H9 (cell line): ENCODE measurements at regions not wholly inside any gene's neighbourhood (a gene's known extent, or its start where the extent isn't known, plus 50 kb on each side); places are given as distances from the start of the nearest gene placed in this dataset.

Experiments used
- DNase-seq: peaks from one replicate; pipeline ENCODE4 v3.0.0-alpha.2; 2017
- H2AFZ ChIP-seq: one replicate; pipeline ENCODE4 v1.6.1; 2013; ENCODE audit warnings: mild to moderate bottlenecking, low read length, control low read depth, moderate library complexity
- H2AK5ac ChIP-seq: 2 replicates; pipeline ENCODE4 v1.6.1; 2013; ENCODE audit warnings: low read length, control low read depth, mixed read lengths; ENCODE audit not compliant: insufficient read length
- H2BK120ac ChIP-seq: one replicate; pipeline ENCODE4 v1.6.1; 2013; ENCODE audit warnings: low read depth, mild to moderate bottlenecking, low read length, control low read depth, inconsistent platforms; ENCODE audit not compliant: poor library complexity, severe bottlenecking
- H2BK12ac ChIP-seq: 2 replicates; pipeline ENCODE4 v1.6.1; 2013; ENCODE audit warnings: low read length, control low read depth, mixed read lengths, low read depth; ENCODE audit not compliant: insufficient read length
- H2BK15ac ChIP-seq: 2 replicates; pipeline ENCODE4 v1.6.1; 2013; ENCODE audit warnings: low read depth, low read length, control low read depth
- H2BK20ac ChIP-seq: one replicate; pipeline ENCODE4 v1.6.1; 2013; ENCODE audit warnings: low read depth, mild to moderate bottlenecking, low read length, control low read depth, inconsistent platforms; ENCODE audit not compliant: poor library complexity, severe bottlenecking
- H2BK5ac ChIP-seq: 2 replicates; pipeline ENCODE4 v1.6.1; 2013; ENCODE audit warnings: low read length, control low read depth, mixed read lengths; ENCODE audit not compliant: insufficient read length
- H3K14ac ChIP-seq: 2 replicates; pipeline ENCODE4 v1.6.1; 2013; ENCODE audit warnings: low read length, control low read depth; ENCODE audit not compliant: insufficient read depth
- H3K18ac ChIP-seq: 2 replicates; pipeline ENCODE4 v1.6.1; 2013; ENCODE audit warnings: low read depth, mild to moderate bottlenecking, mixed read lengths, low read length, control low read depth; ENCODE audit not compliant: insufficient read length
- H3K23ac ChIP-seq: 2 replicates; pipeline ENCODE4 v1.6.1; 2013; ENCODE audit warnings: low read length, control low read depth, mixed read lengths, low read depth; ENCODE audit not compliant: insufficient read length
- H3K23me2 ChIP-seq: 2 replicates; pipeline ENCODE4 v1.6.1; 2013; ENCODE audit warnings: low read depth, mild to moderate bottlenecking, mixed read lengths, low read length, control low read depth; ENCODE audit not compliant: insufficient read length, poor library complexity, severe bottlenecking
- H3K27ac ChIP-seq: 2 replicates; pipeline ENCODE4 v1.5.1; 2013; ENCODE audit warnings: low read length, control low read depth, mixed read lengths, low read depth; ENCODE audit not compliant: insufficient read length
- H3K27me3 ChIP-seq: 2 replicates; pipeline ENCODE4 v1.6.1; 2013; ENCODE audit warnings: low read length, control low read depth, inconsistent platforms; ENCODE audit not compliant: insufficient read depth
- H3K4ac ChIP-seq: 2 replicates; pipeline ENCODE4 v1.6.1; 2013; ENCODE audit warnings: low read depth, mild to moderate bottlenecking, control low read depth, inconsistent platforms, low read length, moderate library complexity
- H3K4me1 ChIP-seq: 2 replicates; pipeline ENCODE4 v1.6.1; 2013; ENCODE audit warnings: low read length, control low read depth, inconsistent platforms; ENCODE audit not compliant: insufficient read depth
- H3K4me2 ChIP-seq: 2 replicates; pipeline ENCODE4 v1.6.1; 2013; ENCODE audit warnings: low read length, control low read depth, mixed read lengths; ENCODE audit not compliant: insufficient read length, insufficient read depth
- H3K56ac ChIP-seq: 2 replicates; pipeline ENCODE4 v1.6.1; 2013; ENCODE audit warnings: low read depth, mild to moderate bottlenecking, mixed read lengths, low read length, control low read depth; ENCODE audit not compliant: insufficient read length
- H3K79me1 ChIP-seq: 2 replicates; pipeline ENCODE4 v1.6.1; 2013; ENCODE audit warnings: low read depth, mild to moderate bottlenecking, moderate library complexity, low read length, control low read depth, inconsistent platforms; ENCODE audit not compliant: insufficient read depth, poor library complexity, severe bottlenecking
- H3K79me2 ChIP-seq: 2 replicates; pipeline ENCODE4 v1.6.1; 2013; ENCODE audit warnings: low read length, control low read depth, inconsistent platforms; ENCODE audit not compliant: insufficient read depth
- H3K9ac ChIP-seq: 2 replicates; pipeline ENCODE4 v1.6.1; 2013; ENCODE audit warnings: low read length, control low read depth, mixed read lengths; ENCODE audit not compliant: insufficient read length; ENCODE audit errors: extremely low read depth
- H3K9me3 ChIP-seq: one replicate; pipeline ENCODE4 v1.6.1; 2013; ENCODE audit warnings: low read depth, low read length, inconsistent platforms; ENCODE audit not compliant: control insufficient read depth
- H3T11ph ChIP-seq: one replicate; pipeline ENCODE4 v1.6.1; 2013; ENCODE audit warnings: mild to moderate bottlenecking, low read length, control low read depth, inconsistent platforms
- H4K20me1 ChIP-seq: one replicate; pipeline ENCODE4 v1.6.1; 2013; ENCODE audit not compliant: control insufficient read depth, insufficient read length, insufficient read depth
- H4K5ac ChIP-seq: 2 replicates; pipeline ENCODE4 v1.6.1; 2013; ENCODE audit warnings: low read depth, mild to moderate bottlenecking, mixed read lengths, low read length, control low read depth; ENCODE audit not compliant: insufficient read length
- H4K8ac ChIP-seq: replicated peaks from 2 replicates; pipeline ENCODE4 v1.6.1; 2013; ENCODE audit warnings: low read length, control low read depth, mixed read lengths, low read depth; ENCODE audit not compliant: insufficient read length
- H4K91ac ChIP-seq: 2 replicates; pipeline ENCODE4 v1.6.1; 2013; ENCODE audit warnings: low read depth, mild to moderate bottlenecking, moderate library complexity, mixed read lengths, low read length, control low read depth; ENCODE audit not compliant: insufficient read length
- H3K27ac Mint-ChIP-seq, 3 experiments: 2 replicates in 2 of 3; 3 replicates in 1 of 3; pipeline ENCODE4 v1.8.0; 2020 to 2021; ENCODE audit warnings: mixed read lengths in 3 of 3, mild to moderate bottlenecking in 1 of 3, moderate library complexity in 1 of 3
- H3K27me3 Mint-ChIP-seq: 2 replicates; pipeline ENCODE4 v1.8.0; 2021; ENCODE audit warnings: low read depth, mild to moderate bottlenecking, moderate library complexity, mixed read lengths
- H3K36me3 Mint-ChIP-seq, 3 experiments: 2 replicates in 2 of 3; 3 replicates in 1 of 3; pipeline ENCODE4 v1.8.0; 2020 to 2021; ENCODE audit warnings: low read depth in 3 of 3, mixed read lengths in 3 of 3; ENCODE audit not compliant: insufficient read depth in 1 of 3
- H3K4me1 Mint-ChIP-seq, 2 experiments: 2 replicates each; pipeline ENCODE4 v1.8.0; 2020; ENCODE audit warnings: mixed read lengths in 2 of 2
- H3K4me3 Mint-ChIP-seq, 2 experiments: 2 replicates in 1 of 2; 3 replicates in 1 of 2; pipeline ENCODE4 v1.8.0; 2020 to 2021; ENCODE audit warnings: mild to moderate bottlenecking in 2 of 2, mixed read lengths in 2 of 2, moderate library complexity in 1 of 2
- H3K9me3 Mint-ChIP-seq, 2 experiments: 2 replicates in 1 of 2; 3 replicates in 1 of 2; pipeline ENCODE4 v1.8.0; 2020; ENCODE audit warnings: mild to moderate bottlenecking in 2 of 2, mixed read lengths in 2 of 2, moderate library complexity in 1 of 2
- CTCF ChIP-seq: fragments of 200-600 bp; sonication (generic); conservative IDR thresholded peaks from 3 replicates; pipeline ENCODE4 v1.8.0; 2021; ENCODE audit warnings: antibody characterized with exemption, mild to moderate bottlenecking
- WGBS: extraction: QIAGEN DNeasy Blood & Tissue Kit; methylation state at CpG from one replicate; pipeline ENCODE4 v1.1.7; 2013; ENCODE audit warnings: missing lambda C conversion rate, low lambda C conversion rate, mixed read lengths; ENCODE audit not compliant: insufficient read length; ENCODE audit errors: extremely low coverage; 5-methylcytosine and 5-hydroxymethylcytosine counted together

GRCh38 chr1:221522529-221522940 is 219.4 kb downstream of the DUSP10 start:
- no peak overlapping the region for H2AFZ ChIP-seq
- H3K23ac ChIP-seq: no peak overlapping the region
- Mint-ChIP-seq H3K4me3 (no peak overlapping the region), H3K4me1 (peaks cover 2 to 5% of the 10 kb centered on the region in 2 experiments; a peak in 2 of 4 replicates), H3K27ac (no peak overlapping the region), H3K27me3 (no peaks in the 10 kb centered on the region), H3K9me3 (no peaks in the 10 kb centered on the region), H3K36me3 (no peaks in the 10 kb centered on the region)
- H3T11ph ChIP-seq: no peak overlapping the region
- no peak overlapping the region for H2BK20ac ChIP-seq
- H3K14ac ChIP-seq: no peak overlapping the region
- DNase-seq: no peak
- no peak overlapping the region for H3K4me2 ChIP-seq
- H3K56ac ChIP-seq: no peak overlapping the region
- no peak overlapping the region for H3K27ac ChIP-seq
- H3K4ac ChIP-seq: no peak overlapping the region
- no peaks in the 10 kb centered on the region for H3K23me2 ChIP-seq
- no peaks in the 10 kb centered on the region for H3K79me2 ChIP-seq
- no peak overlapping the region for H2BK12ac ChIP-seq
- no peak for TF ChIP-seq CTCF
- no peak overlapping the region for H4K91ac ChIP-seq
- H3K9ac ChIP-seq: no peak overlapping the region
- H3K4me1 ChIP-seq: no peaks in the 10 kb centered on the region
- WGBS: no CpG with 5 or more reads among the region's 2 CpGs
- no peaks in the 10 kb centered on the region for H3K9me3 ChIP-seq
- H3K18ac ChIP-seq: no peak overlapping the region
- H4K5ac ChIP-seq: no peak overlapping the region
- H4K20me1 ChIP-seq: no peaks in the 10 kb centered on the region
- no peak overlapping the region for H4K8ac ChIP-seq
- no peak overlapping the region for H2AK5ac ChIP-seq
- H2BK120ac ChIP-seq: no peak overlapping the region
- H3K27me3 ChIP-seq: no peaks in the 10 kb centered on the region
- no peak overlapping the region for H2BK5ac ChIP-seq
- no peak overlapping the region for H2BK15ac ChIP-seq
- no peaks in the 10 kb centered on the region for H3K79me1 ChIP-seq
